Kidney (tissue), 13 donors: ENCODE measurements at regions not wholly inside any gene's neighbourhood (a gene's known extent, or its start where the extent isn't known, plus 50 kb on each side); places are given as distances from the start of the nearest gene placed in this dataset.

Source experiments
- DNase-seq, 5 donors: peaks; one replicate each; pipeline ENCODE4 v3.0.0-alpha.2; 2013 to 2020
- FAIRE-seq: peaks from 2 replicates; lab custom pipeline; 2012; peaks lifted over from hg19 to GRCh38; lab: Jason Lieb, UNC
- H3K27ac ChIP-seq, 2 donors: one replicate each; pipeline ENCODE4 v1.7.0; 2013; ENCODE audit warnings: low read depth in 2 of 2, low read length in 2 of 2, inconsistent platforms in 1 of 2
- H3K27me3 ChIP-seq: one replicate; pipeline ENCODE4 v1.7.1; 2013; ENCODE audit warnings: low read length, inconsistent platforms; ENCODE audit not compliant: control insufficient read depth, insufficient read depth
- H3K36me3 ChIP-seq, 3 donors: one replicate each; pipeline versions ENCODE4 v1.7.0 to v1.7.1; 2013; ENCODE audit warnings: low read length in 3 of 3, control low read depth in 1 of 3, inconsistent platforms in 1 of 3; ENCODE audit not compliant: insufficient read depth in 3 of 3, control insufficient read depth in 2 of 3
- H3K4me1 ChIP-seq, 3 donors: one replicate each; pipeline versions ENCODE4 v1.7.0 to v1.7.1; 2013; ENCODE audit warnings: low read length in 3 of 3, inconsistent platforms in 1 of 3, low read depth in 1 of 3; ENCODE audit not compliant: control insufficient read depth in 2 of 3, insufficient read depth in 2 of 3
- H3K4me3 ChIP-seq, 3 donors: one replicate each; pipeline versions ENCODE4 v1.7.0 to v1.8.1; 2013; ENCODE audit warnings: low read length in 3 of 3, control low read depth in 1 of 3, inconsistent platforms in 1 of 3
- H3K9ac ChIP-seq, 3 donors: one replicate each; pipeline versions ENCODE4 v1.7.0 to v1.7.1; 2013; ENCODE audit warnings: low read length in 3 of 3, control low read depth in 1 of 3, inconsistent platforms in 1 of 3
- H3K9me3 ChIP-seq, 3 donors: one replicate each; pipeline versions ENCODE4 v1.7.0 to v1.7.1; 2013; ENCODE audit warnings: low read length in 3 of 3, control low read depth in 1 of 3, inconsistent platforms in 1 of 3; ENCODE audit not compliant: control insufficient read depth in 2 of 3, insufficient read depth in 1 of 3
- CTCF ChIP-seq: IDR thresholded peaks from 3 replicates; pipeline ENCODE4 v1.5.1; 2012; ENCODE audit warnings: mild to moderate bottlenecking, moderate library complexity, borderline replicate concordance; ENCODE audit not compliant: insufficient read depth; ENCODE audit errors: extremely low read depth
- intact Hi-C: fragments of 100-400 bp; cut with DNase I; formaldehyde crosslinking; loops from one replicate; pipeline ENCODE4 v1.11.1; 2022
- donor health status: control.
- donor health status: control.
- donor health status: control.
- donor health status: control.
- donor health status: control.
- donor health status: DM: yes; HTN: yes; CAD: no.
- donor health status: Normal renal cell carcinoma (clear cell type).

GRCh38 chr2:20528713-20529112 is 81.8 kb downstream of the RHOB start:
- Histone ChIP-seq H3K27me3 (no peaks in the 10 kb centered on the region), H3K9ac (no peak overlapping the region), H3K4me1 (peaks cover 0 to 28% (median 22%) of the 10 kb centered on the region in 3 donors), H3K9me3 (no peaks in the 10 kb centered on the region), H3K36me3 (no peaks in the 10 kb centered on the region), H3K27ac (no peak overlapping the region), H3K4me3 (no peak overlapping the region)
- DNase-seq, result no peak
- intact Hi-C loops, result no loop called here
- no peak for TF ChIP-seq CTCF
- FAIRE-seq, result no peak

GRCh38 chr2:20530520-20530919 is 83.6 kb downstream of the RHOB start:
- intact Hi-C loops, result no loop called here
- no peaks in the 10 kb centered on the region for H3K9me3 ChIP-seq
- H3K27me3 ChIP-seq, result no peaks in the 10 kb centered on the region
- no peak overlapping the region for H3K4me3 ChIP-seq
- H3K9ac ChIP-seq, result no peak overlapping the region
- no peak for TF ChIP-seq CTCF
- H3K36me3 ChIP-seq, result no peaks in the 10 kb centered on the region
- H3K27ac ChIP-seq, result no peak overlapping the region
- H3K4me1 ChIP-seq, result peaks cover 0 to 24% (median 16%) of the 10 kb centered on the region in 3 donors
- DNase-seq (no peak), FAIRE-seq (no peak)

GRCh38 chr2:20531633-20532262 is 84.9 kb downstream of the RHOB start:
- no peak for DNase-seq
- Histone ChIP-seq H3K27ac (peak overlapping the region in 1 of 2 donors; percentile 49), H3K27me3 (no peaks in the 10 kb centered on the region), H3K4me1 (peaks cover 0 to 24% (median 15%) of the 10 kb centered on the region in 3 donors), H3K36me3 (no peaks in the 10 kb centered on the region), H3K9me3 (no peaks in the 10 kb centered on the region), H3K4me3 (no peak overlapping the region), H3K9ac (no peak overlapping the region)
- no peak for TF ChIP-seq CTCF
- intact Hi-C loops, result no loop called here
- FAIRE-seq, result no peak
